Endothelial cell of umbilical vein (primary cell): ENCODE measurements at regions not wholly inside any gene's neighbourhood (a gene's known extent, or its start where the extent isn't known, plus 50 kb on each side); places are given as distances from the start of the nearest gene placed in this dataset.

Experiments used
- BruUV-seq: library from RNA; stranded (reverse); fragments of 400-500 nt; replicated peaks from 2 replicates; lab custom pipeline; 2021; lab: Mats Ljungman, UMichigan
- CTCF ChIA-PET: fragments of 300-600, 350-600 bp; sonication (Branson Sonifier 250); formaldehyde crosslinking; loops from one replicate; lab custom pipeline; 2021; ENCODE audit warnings: antibody characterized with exemption, inconsistent platforms; lab: Charles Lee
- POLR2A ChIA-PET: fragments of 300-600, 350-600 bp; sonication (Branson Sonifier 250); formaldehyde crosslinking; loops from one replicate; lab custom pipeline; 2021; ENCODE audit warnings: antibody characterized with exemption, inconsistent platforms; lab: Charles Lee
- DNase-seq: peaks from one replicate; pipeline ENCODE4 v3.0.0-alpha.2; 2011; ENCODE audit warnings: low read depth, low spot score
- FAIRE-seq: peaks from 2 replicates; lab custom pipeline; 2011; peaks lifted over from hg19 to GRCh38; lab: Jason Lieb, UNC
- H2AFZ ChIP-seq: 2 replicates; pipeline ENCODE4 v1.6.0; 2012; ENCODE audit warnings: low read depth, low read length, control low read depth, inconsistent platforms
- H3K27ac ChIP-seq: 2 replicates; pipeline ENCODE4 v1.5.1; 2011; ENCODE audit warnings: low read depth, mild to moderate bottlenecking, control low read depth, low read length, moderate library complexity; ENCODE audit not compliant: insufficient read depth
- H3K27me3 ChIP-seq, 2 experiments: 2 replicates each; pipeline versions ENCODE4 v1.6.0 to v1.6.1; 2011; ENCODE audit warnings: low read length in 2 of 2, mixed read lengths in 1 of 2; ENCODE audit not compliant: control insufficient read depth in 2 of 2, insufficient read depth in 2 of 2
- H3K36me3 ChIP-seq, 2 experiments: 2 replicates in 1 of 2; 3 replicates in 1 of 2; pipeline ENCODE4 v1.5.1; 2011; ENCODE audit warnings: low read length in 2 of 2, mild to moderate bottlenecking in 1 of 2, moderate library complexity in 1 of 2; ENCODE audit not compliant: control insufficient read depth in 2 of 2, insufficient read depth in 2 of 2; ENCODE audit errors: extremely low read depth in 1 of 2
- H3K4me1 ChIP-seq: 3 replicates; pipeline ENCODE4 v1.5.1; 2011; ENCODE audit warnings: mild to moderate bottlenecking, low read length; ENCODE audit not compliant: control insufficient read depth, insufficient read depth; ENCODE audit errors: extremely low read depth
- H3K4me2 ChIP-seq: 2 replicates; pipeline ENCODE4 v1.6.1; 2011; ENCODE audit warnings: low read length, control low read depth, mixed read lengths; ENCODE audit not compliant: insufficient read depth
- H3K4me3 ChIP-seq, 3 experiments: fragments of 200-600 bp in 1 of 3; sonication (generic), shearing (Covaris generic) in 1 of 3; replicated peaks in 1 of 3; 2 replicates each; pipeline ENCODE4 v1.5.1; 2011 to 2016; ENCODE audit warnings: control low read depth in 3 of 3, low read length in 3 of 3, mild to moderate bottlenecking in 2 of 3, inconsistent platforms in 1 of 3, low read depth in 1 of 3, moderate library complexity in 1 of 3; ENCODE audit not compliant: insufficient read depth in 1 of 3
- H3K79me2 ChIP-seq: 2 replicates; pipeline ENCODE4 v1.6.0; 2012; ENCODE audit warnings: low read length, inconsistent platforms; ENCODE audit not compliant: control insufficient read depth, insufficient read depth
- H3K9ac ChIP-seq: replicated peaks from 2 replicates; pipeline ENCODE3; 2011; ENCODE audit warnings: low read length, control low read depth; ENCODE audit not compliant: insufficient read depth; ENCODE audit errors: extremely low read depth
- H3K9me1 ChIP-seq: replicated peaks from 3 replicates; pipeline ENCODE4 v1.6.0; 2011; ENCODE audit warnings: mild to moderate bottlenecking, low read length; ENCODE audit not compliant: control insufficient read depth, insufficient read depth; ENCODE audit errors: extremely low read depth
- H3K9me3 ChIP-seq: replicated peaks from 2 replicates; pipeline ENCODE4 v1.5.1; 2012; ENCODE audit warnings: low read length, inconsistent platforms; ENCODE audit not compliant: control insufficient read depth, insufficient read depth
- H4K20me1 ChIP-seq: replicated peaks from 2 replicates; pipeline ENCODE3; 2011; ENCODE audit warnings: mild to moderate bottlenecking, low read length; ENCODE audit not compliant: control insufficient read depth, insufficient read depth; ENCODE audit errors: extremely low read depth
- CTCF ChIP-seq, 2 donors: IDR thresholded peaks; 1 replicate in 1 of 2; 2 replicates in 1 of 2; pipeline ENCODE4 v1.5.1; 2011; ENCODE audit warnings: low read length in 2 of 2, mild to moderate bottlenecking in 2 of 2, moderate library complexity in 2 of 2, control low read depth in 1 of 2, inconsistent platforms in 1 of 2, low read depth in 1 of 2; ENCODE audit not compliant: insufficient read depth in 1 of 2; ENCODE audit errors: extremely low read depth in 1 of 2
- EZH2 ChIP-seq: IDR thresholded peaks from 2 replicates; pipeline ENCODE4 v1.6.1; 2012; ENCODE audit warnings: borderline replicate concordance, low read depth, mild to moderate bottlenecking, moderate library complexity, low read length, inconsistent platforms; ENCODE audit not compliant: severe bottlenecking
- FOS ChIP-seq: IDR thresholded peaks from 2 replicates; pipeline ENCODE4 v1.6.1; 2011; ENCODE audit warnings: mild to moderate bottlenecking, low read length, moderate library complexity, borderline replicate concordance; ENCODE audit not compliant: insufficient read depth
- GATA2 ChIP-seq: IDR thresholded peaks from 2 replicates; pipeline ENCODE4 v1.7.0; 2011; ENCODE audit warnings: low read depth, mild to moderate bottlenecking, moderate library complexity, mixed read lengths, low read length; ENCODE audit not compliant: insufficient read length, insufficient read depth
- JUN ChIP-seq: IDR thresholded peaks from 2 replicates; pipeline ENCODE4 v1.6.1; 2011; ENCODE audit warnings: borderline replicate concordance, low read depth; ENCODE audit not compliant: insufficient read length, insufficient read depth
- MAX ChIP-seq: IDR thresholded peaks from 2 replicates; pipeline ENCODE4 v1.6.1; 2011; ENCODE audit not compliant: insufficient read depth, insufficient read length
- MYC ChIP-seq: IDR thresholded peaks from one replicate; pipeline ENCODE4 v1.6.1; 2011; ENCODE audit warnings: mild to moderate bottlenecking, low read depth, low read length
- POLR2A ChIP-seq: IDR thresholded peaks from 2 replicates; pipeline ENCODE4 v1.6.1; 2012; ENCODE audit warnings: low read depth, mild to moderate bottlenecking, control low read depth, low read length
- POLR2AphosphoS5 ChIP-seq: IDR thresholded peaks from 2 replicates; pipeline ENCODE4 v1.6.1; 2012; ENCODE audit warnings: low read depth, mild to moderate bottlenecking, control low read depth, low read length, moderate library complexity; ENCODE audit not compliant: insufficient read depth
- dilution Hi-C: fragments of 300-500 bp; cut with MboI; formaldehyde crosslinking; loops from one replicate; pipeline ENCODE4 v1.15.0; 2019; ENCODE audit warnings: low sequenced_read_pairs; ENCODE audit not compliant: extremely low pct_ligation_motif_present
- intact Hi-C: fragments of 100-400 bp; cut with micrococcal nuclease; formaldehyde crosslinking; loops from one replicate; pipeline ENCODE4 v1.10.0; 2022

- dilution Hi-C loops (no loop called here), intact Hi-C loops (no loop called here)
- ChIA-PET POLR2A (no interaction called here), CTCF (no interaction called here)
- DNase-seq, result no peak
- Histone ChIP-seq H2AFZ (no peak overlapping the region), H3K4me3 (no peak overlapping the region), H4K20me1 (no peaks in the 10 kb centered on the region), H3K36me3 (no peaks in the 10 kb centered on the region), H3K9me3 (peaks cover 2% of the 10 kb centered on the region), H3K9ac (no peak overlapping the region), H3K27me3 (no peaks in the 10 kb centered on the region), H3K9me1 (no peaks in the 10 kb centered on the region), H3K27ac (no peak overlapping the region), H3K4me1 (no peaks in the 10 kb centered on the region), H3K79me2 (no peaks in the 10 kb centered on the region), H3K4me2 (no peak overlapping the region)
- BruUV-seq, result no TSS peak
- TF ChIP-seq CTCF (IDR thresholded peaks at IDR 0.05; ENCODE audit: extremely low read depth in 1 of 2, insufficient read depth in 1 of 2, low read depth in 1 of 2, low read length in 2 of 2) (no peak), JUN (no peak), FOS (no peak), GATA2 (no peak), MAX (no peak), POLR2AphosphoS5 (no peak), EZH2 (no peak), POLR2A (no peak), MYC (no peak)
- no peak for FAIRE-seq
Observed at GRCh38 chr3:86149054-86149453, 841.9 kb downstream of the VGLL3 start.
